Sigmoid colon (tissue), 4 donors: ENCODE measurements at regions not wholly inside any gene's neighbourhood (a gene's known extent, or its start where the extent isn't known, plus 50 kb on each side); places are given as distances from the start of the nearest gene placed in this dataset.
"Not testable (repeated sequence)": the region's sequence is repeated elsewhere in the genome, so short reads cannot be mapped to it uniquely, and the experiment has no call there.

ENCODE experiments used
- CTCF ChIP-seq, 4 experiments: fragments of 450-650 bp in 3 of 4; fragments of 200-600 bp in 1 of 4; IDR thresholded peaks; one replicate each; pipeline ENCODE4 v1.5.1; 2016 to 2019; ENCODE audit warnings: antibody characterized with exemption in 4 of 4, mild to moderate bottlenecking in 3 of 4, moderate library complexity in 2 of 4
- EP300 ChIP-seq, 4 donors: sonication (generic); formaldehyde crosslinking; IDR thresholded peaks; one replicate each; pipeline ENCODE4 v1.6.1; 2017; ENCODE audit warnings: antibody characterized with exemption in 4 of 4
- POLR2A ChIP-seq, 2 donors: fragments of 450-650 bp; IDR thresholded peaks; one replicate each; pipeline ENCODE4 v1.6.1; 2016; ENCODE audit warnings: antibody characterized with exemption in 2 of 2, mild to moderate bottlenecking in 2 of 2, moderate library complexity in 2 of 2

DNA sequence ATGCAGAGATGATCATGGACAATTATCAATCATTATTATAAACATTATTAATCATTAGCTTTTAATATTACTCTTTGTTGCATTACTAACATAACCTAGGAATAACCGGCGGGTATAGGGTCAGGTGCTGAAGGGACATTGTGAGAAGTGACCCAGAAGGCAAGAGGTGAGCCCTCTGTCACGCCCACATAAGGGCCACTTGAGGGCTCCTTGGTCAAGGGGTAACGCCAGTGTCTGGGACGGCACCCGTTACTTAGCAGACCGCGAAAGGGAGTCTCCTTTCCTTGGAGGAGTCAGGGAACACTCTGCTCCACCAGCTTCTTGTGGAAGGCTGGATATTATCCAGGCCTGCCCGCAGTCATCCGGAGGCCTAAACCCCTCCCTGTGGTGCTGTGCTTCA lies 145.0 kb downstream of the ARL4C start:
- TF ChIP-seq CTCF, EP300, POLR2A (IDR thresholded peaks at IDR 0.05): not testable (repeated sequence)
